ENCODE measurements at regions not wholly inside any gene's neighbourhood (a gene's known extent, or its start where the extent isn't known, plus 50 kb on each side); places are given as distances from the start of the nearest gene placed in this dataset.
A peak's percentile ranks its signal among the peaks of the same experiment; 100 is the strongest.

DNA sequence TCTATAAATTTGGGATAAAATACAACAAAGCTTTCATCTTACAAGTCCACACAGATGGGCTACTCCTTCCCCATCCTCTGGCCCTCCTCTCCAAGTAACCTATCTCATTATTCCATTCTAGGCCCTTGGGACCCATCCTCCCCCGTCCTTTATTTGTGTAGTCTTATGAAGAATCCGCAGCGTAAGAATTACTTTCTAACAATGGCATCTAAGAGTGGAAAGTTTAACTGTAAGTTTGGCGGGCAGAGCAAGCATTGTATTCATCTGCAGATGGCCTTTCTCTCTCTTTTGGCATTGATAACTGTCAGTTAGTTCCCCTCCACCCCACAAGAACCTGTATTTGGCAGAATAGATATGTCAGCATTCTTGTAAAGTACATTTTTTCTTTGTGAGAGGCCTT, 91.9 kb upstream of the TSPAN2 start:
- Histone ChIP-seq H3K4me3 (ENCODE audit: low read depth, low read length) (no peak overlapping the region), H3K27me3 (ENCODE audit: insufficient read depth, low read length) (no peaks in the 10 kb centered on the region), H2AFZ (ENCODE audit: low read length, unreplicated experiment) (no peak overlapping the region), H3K27ac (ENCODE audit: low read depth, low read length) (0 out of 2 replicates have a peak overlapping the region, but pooled peaks have one; percentile 84), H3K4me1 (ENCODE audit: control insufficient read depth, insufficient read depth, low read length, unreplicated experiment) (peaks cover 52% of the 10 kb centered on the region), H3K36me3 (ENCODE audit: insufficient read depth, low read length) (no peaks in the 10 kb centered on the region), H3K79me2 (ENCODE audit: control insufficient read depth, insufficient read depth, low read length, unreplicated experiment) (no peaks in the 10 kb centered on the region)

DNA sequence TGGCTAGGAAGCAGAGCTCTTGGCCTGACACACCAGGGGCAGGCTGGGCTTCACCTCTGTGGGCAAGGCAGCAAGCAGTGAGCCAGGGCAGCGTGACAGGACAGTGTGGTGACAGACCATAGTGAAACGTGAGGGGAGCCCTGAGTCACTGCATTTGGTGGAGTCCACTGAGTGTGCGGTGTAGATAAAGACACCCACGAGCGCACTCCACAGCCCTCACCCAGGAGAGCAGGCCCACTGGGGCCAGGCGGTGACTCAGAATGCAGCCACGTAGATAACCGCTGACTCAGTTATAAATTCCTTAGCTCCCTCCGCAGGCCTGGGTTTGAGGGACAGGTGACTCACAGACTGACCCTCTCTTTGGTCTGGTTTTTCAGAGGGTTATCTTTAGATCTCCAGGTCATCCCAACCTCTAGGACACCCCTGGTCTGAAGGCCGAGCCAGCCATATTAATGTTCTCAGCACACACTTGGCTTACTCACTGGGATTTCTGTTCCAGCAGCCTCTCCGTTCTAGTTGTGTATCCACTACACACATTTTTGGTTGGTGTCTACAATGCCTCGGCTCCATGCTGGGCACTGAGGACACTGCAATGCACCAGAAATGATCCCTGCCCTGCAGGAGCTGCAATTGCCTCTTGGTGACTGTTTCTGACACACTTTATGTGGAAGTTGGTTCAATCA, 90.2 kb upstream of the TSPAN2 start:
- Histone ChIP-seq H3K27me3 (ENCODE audit: insufficient read depth, low read length) (no peaks in the 10 kb centered on the region), H3K79me2 (ENCODE audit: control insufficient read depth, insufficient read depth, low read length, unreplicated experiment) (no peaks in the 10 kb centered on the region), H3K4me3 (ENCODE audit: low read depth, low read length) (no peak overlapping the region), H3K4me1 (ENCODE audit: control insufficient read depth, insufficient read depth, low read length, unreplicated experiment) (peaks cover 43% of the 10 kb centered on the region), H3K27ac (ENCODE audit: low read depth, low read length) (peak overlapping the region; percentile 84), H2AFZ (ENCODE audit: low read length, unreplicated experiment) (no peak overlapping the region), H3K36me3 (ENCODE audit: insufficient read depth, low read length) (no peaks in the 10 kb centered on the region)

GRCh38 chr1:115176189-115176588, 86.9 kb upstream of the TSPAN2 start:
- Histone ChIP-seq H3K36me3 (ENCODE audit: insufficient read depth, low read length) (no peaks in the 10 kb centered on the region; the same call in 1 of the 2 replicates), H3K27ac (ENCODE audit: low read depth, low read length) (no peak overlapping the region), H3K4me3 (ENCODE audit: low read depth, low read length) (no peak overlapping the region), H3K4me1 (ENCODE audit: control insufficient read depth, insufficient read depth, low read length, unreplicated experiment) (peaks cover 44% of the 10 kb centered on the region), H3K27me3 (ENCODE audit: insufficient read depth, low read length) (no peaks in the 10 kb centered on the region), H3K79me2 (ENCODE audit: control insufficient read depth, insufficient read depth, low read length, unreplicated experiment) (no peaks in the 10 kb centered on the region), H2AFZ (ENCODE audit: low read length, unreplicated experiment) (no peak overlapping the region)

- H3K79me2 ChIP-seq (ENCODE audit: control insufficient read depth, insufficient read depth, low read length, unreplicated experiment) = no peaks in the 10 kb centered on the region
- no peaks in the 10 kb centered on the region; the same call in 1 of the 2 replicates for H3K36me3 ChIP-seq (ENCODE audit: insufficient read depth, low read length)
Measured at GRCh38 chr1:115175596-115175995, 86.3 kb upstream of the TSPAN2 start.

GRCh38 chr1:115173151-115173550, 83.8 kb upstream of the TSPAN2 start:
- H3K4me1 ChIP-seq (ENCODE audit: control insufficient read depth, insufficient read depth, low read length, unreplicated experiment) = peaks cover 46% of the 10 kb centered on the region
- no peak overlapping the region for H2AFZ ChIP-seq (ENCODE audit: low read length, unreplicated experiment)
- no peak overlapping the region for H3K27ac ChIP-seq (ENCODE audit: low read depth, low read length)
- H3K79me2 ChIP-seq (ENCODE audit: control insufficient read depth, insufficient read depth, low read length, unreplicated experiment) = no peaks in the 10 kb centered on the region
- H3K27me3 ChIP-seq (ENCODE audit: insufficient read depth, low read length) = no peaks in the 10 kb centered on the region
- no peaks in the 10 kb centered on the region; the same call in 1 of the 2 replicates for H3K36me3 ChIP-seq (ENCODE audit: insufficient read depth, low read length)
- no peak overlapping the region for H3K4me3 ChIP-seq (ENCODE audit: low read depth, low read length)

More at GRCh38 chr1:115175596-115175995, 86.3 kb upstream of the TSPAN2 start:
- H3K4me3 ChIP-seq (ENCODE audit: low read depth, low read length) = no peak overlapping the region
- H2AFZ ChIP-seq (ENCODE audit: low read length, unreplicated experiment) = no peak overlapping the region
- no peaks in the 10 kb centered on the region for H3K27me3 ChIP-seq (ENCODE audit: insufficient read depth, low read length)
- H3K27ac ChIP-seq (ENCODE audit: low read depth, low read length) = no peak overlapping the region
- H3K4me1 ChIP-seq (ENCODE audit: control insufficient read depth, insufficient read depth, low read length, unreplicated experiment) = peaks cover 47% of the 10 kb centered on the region

- no peak overlapping the region for H3K27ac ChIP-seq (ENCODE audit: low read depth, low read length)
- peaks cover 55% of the 10 kb centered on the region for H3K4me1 ChIP-seq (ENCODE audit: control insufficient read depth, insufficient read depth, low read length, unreplicated experiment)
- H3K79me2 ChIP-seq (ENCODE audit: control insufficient read depth, insufficient read depth, low read length, unreplicated experiment) = no peaks in the 10 kb centered on the region
- H3K36me3 ChIP-seq (ENCODE audit: insufficient read depth, low read length) = no peaks in the 10 kb centered on the region; the same call in 1 of the 2 replicates
- no peaks in the 10 kb centered on the region for H3K27me3 ChIP-seq (ENCODE audit: insufficient read depth, low read length)
- H2AFZ ChIP-seq (ENCODE audit: low read length, unreplicated experiment) = no peak overlapping the region
- no peak overlapping the region for H3K4me3 ChIP-seq (ENCODE audit: low read depth, low read length)
Measured at GRCh38 chr1:115172270-115172669, 83.0 kb upstream of the TSPAN2 start.

DNA sequence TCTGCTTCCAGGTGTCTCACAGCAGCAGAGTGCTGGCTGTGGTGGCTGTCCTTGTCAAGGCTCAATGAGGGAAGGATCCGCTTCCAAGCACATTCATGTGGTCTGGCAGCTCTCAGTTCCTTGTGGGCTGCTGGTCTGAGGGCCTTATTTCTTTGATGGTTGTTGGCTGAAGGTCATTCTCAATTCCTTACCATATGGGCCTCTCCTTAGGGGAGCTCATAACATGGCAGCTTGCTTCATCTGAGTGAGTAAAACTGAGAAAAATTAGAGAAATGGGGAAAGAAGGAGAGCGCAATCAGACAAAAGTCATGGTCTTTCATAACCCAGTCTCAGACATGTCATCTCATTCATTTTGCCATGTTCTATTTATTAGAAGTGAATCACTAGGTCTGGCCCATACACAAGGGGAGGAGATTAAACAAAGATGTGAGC, 81.7 kb upstream of the TSPAN2 start:
- Histone ChIP-seq H3K27ac (ENCODE audit: low read depth, low read length) (peak overlapping the region; percentile 100), H2AFZ (ENCODE audit: low read length, unreplicated experiment) (peak overlapping the region; percentile 10), H3K79me2 (ENCODE audit: control insufficient read depth, insufficient read depth, low read length, unreplicated experiment) (no peaks in the 10 kb centered on the region)

GRCh38 chr1:115170377-115170776, 81.1 kb upstream of the TSPAN2 start:
- peaks cover 72% of the 10 kb centered on the region for H3K4me1 ChIP-seq (ENCODE audit: control insufficient read depth, insufficient read depth, low read length, unreplicated experiment)
- no peaks in the 10 kb centered on the region for H3K79me2 ChIP-seq (ENCODE audit: control insufficient read depth, insufficient read depth, low read length, unreplicated experiment)
- no peak overlapping the region for H3K4me3 ChIP-seq (ENCODE audit: low read depth, low read length)
- H3K27ac ChIP-seq (ENCODE audit: low read depth, low read length) = peak overlapping the region; percentile 100
- no peaks in the 10 kb centered on the region for H3K27me3 ChIP-seq (ENCODE audit: insufficient read depth, low read length)
- no peak overlapping the region for H2AFZ ChIP-seq (ENCODE audit: low read length, unreplicated experiment)
- H3K36me3 ChIP-seq (ENCODE audit: insufficient read depth, low read length) = no peaks in the 10 kb centered on the region; the same call in 1 of the 2 replicates

More for the DNA sequence above, 81.7 kb upstream of the TSPAN2 start:
- Histone ChIP-seq H3K4me1 (ENCODE audit: control insufficient read depth, insufficient read depth, low read length, unreplicated experiment) (peaks cover 68% of the 10 kb centered on the region), H3K4me3 (ENCODE audit: low read depth, low read length) (no peak overlapping the region), H3K36me3 (ENCODE audit: insufficient read depth, low read length) (no peaks in the 10 kb centered on the region; the same call in 1 of the 2 replicates), H3K27me3 (ENCODE audit: insufficient read depth, low read length) (no peaks in the 10 kb centered on the region)

DNA sequence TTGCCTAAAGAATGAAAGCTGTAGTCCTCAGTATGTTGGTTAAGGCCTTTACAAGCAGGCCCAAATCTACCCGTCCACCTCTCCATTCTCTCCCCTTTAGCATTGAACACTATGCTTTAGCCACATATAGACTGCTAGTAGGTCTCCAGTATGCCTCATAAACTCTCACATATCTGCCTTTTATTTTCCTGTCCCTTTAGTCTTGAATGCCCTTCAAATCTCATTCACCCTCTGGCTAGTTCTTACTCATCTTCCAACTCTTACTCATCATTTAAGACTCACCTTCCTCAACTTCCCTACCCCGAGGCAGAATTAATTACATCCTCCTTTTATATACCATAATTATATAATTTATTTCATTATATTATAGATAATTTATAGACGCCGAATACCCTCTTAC, 78.7 kb upstream of the TSPAN2 start:
- H3K4me1 ChIP-seq (ENCODE audit: control insufficient read depth, insufficient read depth, low read length, unreplicated experiment) = peaks cover 66% of the 10 kb centered on the region
- no peak overlapping the region for H2AFZ ChIP-seq (ENCODE audit: low read length, unreplicated experiment)
- H3K4me3 ChIP-seq (ENCODE audit: low read depth, low read length) = no peak overlapping the region
- H3K36me3 ChIP-seq (ENCODE audit: insufficient read depth, low read length) = no peaks in the 10 kb centered on the region
- H3K27me3 ChIP-seq (ENCODE audit: insufficient read depth, low read length) = no peaks in the 10 kb centered on the region
- H3K27ac ChIP-seq (ENCODE audit: low read depth, low read length) = peak overlapping the region; percentile 100
- H3K79me2 ChIP-seq (ENCODE audit: control insufficient read depth, insufficient read depth, low read length, unreplicated experiment) = no peaks in the 10 kb centered on the region

DNA sequence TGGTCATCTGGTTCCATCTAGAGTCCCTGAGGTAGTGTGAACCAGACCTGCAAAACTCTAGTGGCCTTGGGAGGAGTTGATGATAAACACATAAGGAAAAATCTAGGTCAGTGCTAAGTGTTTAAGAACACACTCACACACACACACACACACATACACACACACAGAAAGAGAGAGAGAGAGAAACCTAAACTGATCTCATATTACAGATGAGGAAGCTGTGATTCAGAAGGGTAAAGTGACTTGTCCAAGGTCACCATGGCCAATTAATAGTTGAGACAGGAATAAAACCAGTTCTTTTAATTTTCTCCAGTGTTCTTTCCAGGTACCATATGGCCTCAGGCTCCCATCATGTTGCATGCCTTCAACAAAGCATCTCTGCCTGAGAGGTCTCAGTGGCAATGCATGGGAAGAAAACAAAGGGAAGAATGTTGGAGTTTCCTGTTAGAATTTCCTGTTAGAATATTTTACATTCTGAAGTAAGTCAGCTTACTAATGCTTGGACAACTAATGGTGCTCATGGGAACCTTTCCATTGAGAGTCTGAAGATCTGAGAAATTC, 77.3 kb upstream of the TSPAN2 start:
- peak overlapping the region; percentile 100 for H3K27ac ChIP-seq (ENCODE audit: low read depth, low read length)
- H3K79me2 ChIP-seq (ENCODE audit: control insufficient read depth, insufficient read depth, low read length, unreplicated experiment) = no peaks in the 10 kb centered on the region
- no peaks in the 10 kb centered on the region for H3K27me3 ChIP-seq (ENCODE audit: insufficient read depth, low read length)
- no peak overlapping the region for H3K4me3 ChIP-seq (ENCODE audit: low read depth, low read length)
- H3K36me3 ChIP-seq (ENCODE audit: insufficient read depth, low read length) = no peaks in the 10 kb centered on the region
- H3K4me1 ChIP-seq (ENCODE audit: control insufficient read depth, insufficient read depth, low read length, unreplicated experiment) = peaks cover 55% of the 10 kb centered on the region
- no peak overlapping the region for H2AFZ ChIP-seq (ENCODE audit: low read length, unreplicated experiment)

GRCh38 chr1:115165776-115166175, 76.5 kb upstream of the TSPAN2 start:
- Histone ChIP-seq H2AFZ (ENCODE audit: low read length, unreplicated experiment) (no peak overlapping the region), H3K4me1 (ENCODE audit: control insufficient read depth, insufficient read depth, low read length, unreplicated experiment) (peaks cover 46% of the 10 kb centered on the region), H3K79me2 (ENCODE audit: control insufficient read depth, insufficient read depth, low read length, unreplicated experiment) (no peaks in the 10 kb centered on the region), H3K4me3 (ENCODE audit: low read depth, low read length) (no peak overlapping the region), H3K36me3 (ENCODE audit: insufficient read depth, low read length) (no peaks in the 10 kb centered on the region), H3K27ac (ENCODE audit: low read depth, low read length) (peak overlapping the region; percentile 100), H3K27me3 (ENCODE audit: insufficient read depth, low read length) (no peaks in the 10 kb centered on the region)

Data from ACC112 (cell line).